ENCODE measurements at regions not wholly inside any gene's neighbourhood (a gene's known extent, or its start where the extent isn't known, plus 50 kb on each side); places are given as distances from the start of the nearest gene placed in this dataset.

- peak; percentile 19 for DNase-seq (ENCODE audit: low read depth)
Measured at GRCh38 chr2:58939388-58939787, 698.3 kb upstream of the FANCL start.

GRCh38 chr2:58938988-58939387 lies 697.9 kb upstream of the FANCL start:
- no peak for DNase-seq (ENCODE audit: low read depth)

- no peak for DNase-seq (ENCODE audit: low read depth)
Measured at GRCh38 chr2:58932801-58933200, 691.7 kb upstream of the FANCL start.

GRCh38 chr2:58930537-58930936 lies 689.4 kb upstream of the FANCL start:
- no peak for DNase-seq (ENCODE audit: low read depth)

GRCh38 chr2:58928973-58929372 lies 687.8 kb upstream of the FANCL start:
- DNase-seq (ENCODE audit: low read depth): no peak

GRCh38 chr2:58928391-58928790 lies 687.3 kb upstream of the FANCL start:
- DNase-seq (ENCODE audit: low read depth): no peak

- DNase-seq (ENCODE audit: low read depth): no peak
Measured at GRCh38 chr2:58926112-58926511, 685.0 kb upstream of the FANCL start.

GRCh38 chr2:58925676-58926081 lies 684.6 kb upstream of the FANCL start:
- DNase-seq (ENCODE audit: low read depth): peak; percentile 79

GRCh38 chr2:58923869-58924268 lies 682.7 kb upstream of the FANCL start:
- peak; percentile 90 for DNase-seq (ENCODE audit: low read depth)

GRCh38 chr2:58922245-58922644 lies 681.1 kb upstream of the FANCL start:
- no peak for DNase-seq (ENCODE audit: low read depth)

GRCh38 chr2:58921676-58922075 lies 680.6 kb upstream of the FANCL start:
- no peak for DNase-seq (ENCODE audit: low read depth)

GRCh38 chr2:58920001-58920400 lies 678.9 kb upstream of the FANCL start:
- DNase-seq (ENCODE audit: low read depth): peak; percentile 44

- no peak for DNase-seq (ENCODE audit: low read depth)
Measured at GRCh38 chr2:58919316-58919715, 678.2 kb upstream of the FANCL start.

- DNase-seq (ENCODE audit: low read depth): peak; percentile 52
Measured at GRCh38 chr2:58918141-58918540, 677.0 kb upstream of the FANCL start.

GRCh38 chr2:58917596-58917995 lies 676.5 kb upstream of the FANCL start:
- DNase-seq (ENCODE audit: low read depth): no peak

- no peak for DNase-seq (ENCODE audit: low read depth)
Measured at GRCh38 chr2:58916063-58916462, 674.9 kb upstream of the FANCL start.

GRCh38 chr2:58914733-58915505 lies 673.8 kb upstream of the FANCL start:
- DNase-seq (ENCODE audit: low read depth): no peak

GRCh38 chr2:58913082-58913726 lies 672.1 kb upstream of the FANCL start:
- DNase-seq (ENCODE audit: low read depth): no peak

- DNase-seq (ENCODE audit: low read depth): no peak
Measured at GRCh38 chr2:58911877-58912276, 670.8 kb upstream of the FANCL start.

- no peak for DNase-seq (ENCODE audit: low read depth)
Measured at GRCh38 chr2:58908501-58909154, 667.5 kb upstream of the FANCL start.

- DNase-seq (ENCODE audit: low read depth): no peak
Measured at GRCh38 chr2:58907644-58908043, 666.5 kb upstream of the FANCL start.

GRCh38 chr2:58906081-58906645 lies 665.0 kb upstream of the FANCL start:
- DNase-seq (ENCODE audit: low read depth): no peak

GRCh38 chr2:58904095-58904494 lies 663.0 kb upstream of the FANCL start:
- no peak for DNase-seq (ENCODE audit: low read depth)

Data from GM04504 (cell line).